D721Med (cell line): ENCODE measurements at regions not wholly inside any gene's neighbourhood (a gene's known extent, or its start where the extent isn't known, plus 50 kb on each side); places are given as distances from the start of the nearest gene placed in this dataset.

Experiments
- DNase-seq: peaks from one replicate; pipeline ENCODE4 v3.0.0; 2011; ENCODE audit warnings: low spot score; ENCODE audit not compliant: insufficient read length
- FAIRE-seq: peaks from 2 replicates; lab custom pipeline; 2011; peaks lifted over from hg19 to GRCh38; lab: Jason Lieb, UNC
- CTCF ChIP-seq: IDR thresholded peaks from 2 replicates; pipeline ENCODE4 v1.5.1; 2012; ENCODE audit warnings: mild to moderate bottlenecking, control low read depth; ENCODE audit not compliant: insufficient read depth; ENCODE audit errors: missing control alignments

GRCh38 chr20:24181151-24181550, 192.6 kb upstream of the GGTLC1 start:
- FAIRE-seq: no peak
- DNase-seq: no peak
- no peak for TF ChIP-seq CTCF

DNA sequence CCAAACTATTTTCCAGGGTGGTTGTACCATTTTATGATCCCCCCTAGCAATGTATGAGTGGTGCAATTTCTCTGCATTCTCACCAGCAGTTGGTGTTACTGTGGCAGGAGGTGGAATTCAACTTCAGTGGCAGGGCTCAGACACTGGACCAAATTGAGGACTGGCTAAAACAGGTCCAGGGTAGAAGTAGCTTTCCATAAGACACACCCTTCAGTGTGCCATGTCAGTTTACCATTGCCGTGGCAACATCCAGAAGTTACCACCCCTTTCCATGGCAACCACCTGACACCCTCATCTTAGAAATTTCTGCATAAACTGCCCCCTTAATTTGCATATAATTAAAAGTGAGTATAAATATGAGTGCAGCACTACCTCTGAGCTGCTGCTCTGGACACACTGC, 180.7 kb upstream of the GGTLC1 start:
- no peak for FAIRE-seq

DNA sequence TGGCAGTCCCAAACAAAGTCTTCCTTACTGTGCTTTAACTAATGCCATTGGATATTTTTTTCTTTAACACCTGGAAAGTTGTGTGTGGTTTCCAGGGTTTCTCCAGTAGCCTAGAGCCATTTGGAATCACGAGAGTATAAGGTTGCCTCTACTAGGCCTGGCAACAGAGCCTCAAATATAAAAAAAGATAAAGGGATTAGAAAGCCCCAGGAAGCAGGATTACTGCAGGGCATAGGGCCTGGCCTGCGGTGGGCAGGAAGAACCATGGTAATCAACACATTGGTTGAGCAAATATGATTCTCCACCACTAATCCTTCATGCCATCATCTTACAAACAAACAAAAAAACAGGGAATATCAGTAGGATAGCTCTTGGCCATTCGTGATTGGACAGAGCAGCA, 177.8 kb upstream of the GGTLC1 start:
- no peak for DNase-seq
- TF ChIP-seq CTCF: no peak
- no peak for FAIRE-seq

More for the DNA sequence above, 180.7 kb upstream of the GGTLC1 start:
- TF ChIP-seq CTCF: no peak
- DNase-seq: no peak

DNA sequence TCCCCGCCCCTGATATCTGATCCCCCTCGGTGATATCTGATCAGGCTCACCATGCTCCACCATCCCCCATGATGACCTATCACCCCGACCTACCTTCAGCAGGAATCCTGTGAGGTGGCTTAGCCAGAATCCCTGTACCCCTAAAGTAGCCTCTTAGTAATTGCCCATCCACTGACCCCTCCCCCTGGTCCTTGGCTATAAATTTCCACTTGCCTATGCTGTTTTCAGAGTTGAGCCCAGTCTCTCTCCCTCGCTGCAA, 177.5 kb upstream of the GGTLC1 start:
- FAIRE-seq: no peak
- no peak for TF ChIP-seq CTCF
- no peak for DNase-seq

DNA sequence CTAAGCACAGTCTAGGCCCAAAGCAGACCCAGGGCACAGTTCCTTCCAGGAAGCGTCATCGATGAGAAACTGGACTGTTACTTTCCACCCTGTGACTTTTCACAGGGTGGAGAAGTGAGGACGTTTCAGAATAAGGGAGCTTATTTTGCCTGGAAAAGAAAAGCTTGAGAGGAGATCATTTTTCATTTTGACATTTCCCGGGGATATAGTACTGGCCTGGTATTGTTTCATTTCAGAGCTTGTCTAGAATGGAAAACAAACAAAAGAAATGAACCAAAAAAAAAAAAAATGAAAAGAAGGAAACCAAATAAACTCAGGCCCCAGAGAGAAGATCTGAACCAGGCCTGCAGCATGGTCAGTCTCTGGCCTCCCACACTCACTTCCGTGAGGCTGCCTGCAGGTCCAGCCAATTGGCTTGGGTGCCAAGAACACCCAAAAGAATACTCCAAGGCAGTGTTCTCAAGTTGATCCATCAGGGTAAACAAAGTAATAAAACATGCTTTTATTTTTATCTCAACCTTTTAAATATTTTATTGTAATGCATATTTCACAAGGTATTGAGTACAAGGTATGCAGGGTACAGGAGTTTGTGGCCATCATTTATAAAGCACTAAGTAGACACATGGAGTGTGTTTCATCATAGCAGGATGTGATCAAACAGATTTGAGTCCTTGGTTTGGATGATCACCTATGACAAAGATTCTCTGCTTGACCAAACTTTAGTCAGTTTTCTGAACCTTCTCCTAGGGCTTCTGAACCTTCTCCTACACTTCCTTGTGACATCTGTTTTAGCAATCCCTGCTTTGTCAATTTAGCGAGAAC, 176.9 kb upstream of the GGTLC1 start:
- TF ChIP-seq CTCF: no peak
- DNase-seq: no peak
- no peak for FAIRE-seq

GRCh38 chr20:24164360-24164759, 175.8 kb upstream of the GGTLC1 start:
- no peak for FAIRE-seq

DNA sequence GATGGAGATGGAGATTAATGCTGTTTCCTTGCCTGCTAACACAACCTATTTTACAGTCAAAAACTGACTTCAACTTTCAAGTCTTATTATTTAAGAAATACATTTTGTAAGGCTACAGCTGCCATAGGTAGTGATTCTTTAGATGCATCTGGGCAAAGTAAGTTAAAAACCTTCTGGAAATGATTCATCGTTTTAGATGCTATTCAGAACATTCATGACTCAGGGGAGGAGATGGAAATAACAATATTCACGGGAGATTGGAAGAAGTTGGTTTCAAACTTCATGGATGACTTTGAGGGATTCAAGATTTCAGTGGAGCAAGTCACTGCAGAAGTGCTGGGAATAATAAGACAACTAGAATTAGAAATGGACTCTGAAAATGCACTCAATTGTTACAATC, 174.9 kb upstream of the GGTLC1 start:
- no peak for TF ChIP-seq CTCF
- FAIRE-seq (no peak), DNase-seq (no peak)

More at GRCh38 chr20:24164360-24164759, 175.8 kb upstream of the GGTLC1 start:
- peak; percentile 23 for TF ChIP-seq CTCF
- no peak for DNase-seq
